Keratinocyte (primary cell): ENCODE measurements at regions not wholly inside any gene's neighbourhood (a gene's known extent, or its start where the extent isn't known, plus 50 kb on each side); places are given as distances from the start of the nearest gene placed in this dataset.

Experiments used
- DNase-seq: peaks from one replicate; pipeline ENCODE4 v3.0.0-alpha.2; 2011; ENCODE audit warnings: low read depth, missing footprints, low spot score
- FAIRE-seq: peaks from 2 replicates; lab custom pipeline; 2011; peaks lifted over from hg19 to GRCh38; lab: Jason Lieb, UNC
- H2AFZ ChIP-seq: 2 replicates; pipeline ENCODE4 v1.6.0; 2012; ENCODE audit warnings: low read length, control low read depth, inconsistent platforms; ENCODE audit not compliant: control insufficient read depth
- H3K27ac ChIP-seq: 2 replicates; pipeline ENCODE4 v1.5.1; 2011; ENCODE audit warnings: low read length; ENCODE audit not compliant: control insufficient read depth, insufficient read depth
- H3K27me3 ChIP-seq: 3 replicates; pipeline ENCODE4 v1.6.0; 2011; ENCODE audit warnings: low read length; ENCODE audit not compliant: control insufficient read depth, insufficient read depth; ENCODE audit errors: extremely low read depth
- H3K36me3 ChIP-seq, 2 experiments: 2 replicates in 1 of 2; 3 replicates in 1 of 2; pipeline ENCODE4 v1.5.1; 2011; ENCODE audit warnings: low read length in 2 of 2, mild to moderate bottlenecking in 1 of 2; ENCODE audit not compliant: control insufficient read depth in 2 of 2, insufficient read depth in 2 of 2; ENCODE audit errors: extremely low read depth in 1 of 2
- H3K4me1 ChIP-seq: 3 replicates; pipeline ENCODE4 v1.5.1; 2011; ENCODE audit warnings: low read length; ENCODE audit not compliant: control insufficient read depth, insufficient read depth; ENCODE audit errors: extremely low read depth
- H3K4me2 ChIP-seq: 3 replicates; pipeline ENCODE4 v1.6.0; 2011; ENCODE audit warnings: low read depth, low read length; ENCODE audit not compliant: control insufficient read depth, insufficient read depth; ENCODE audit errors: extremely low read depth
- H3K4me3 ChIP-seq, 3 experiments: fragments of 200-600 bp in 1 of 3; sonication (generic) in 1 of 3; 2 replicates in 2 of 3; 3 replicates in 1 of 3; pipeline ENCODE4 v1.5.1; 2011 to 2016; ENCODE audit warnings: low read length in 3 of 3, mild to moderate bottlenecking in 3 of 3, control low read depth in 2 of 3, inconsistent platforms in 1 of 3, low read depth in 1 of 3, mixed read lengths in 1 of 3, mixed run types in 1 of 3, moderate library complexity in 1 of 3; ENCODE audit not compliant: control insufficient read depth in 2 of 3, insufficient read depth in 2 of 3; ENCODE audit errors: extremely low read depth in 1 of 3
- H3K79me2 ChIP-seq: 2 replicates; pipeline ENCODE4 v1.6.0; 2012; ENCODE audit warnings: low read length; ENCODE audit not compliant: control insufficient read depth, insufficient read depth
- H3K9ac ChIP-seq: 3 replicates; pipeline ENCODE4 v1.6.0; 2011; ENCODE audit warnings: low read length; ENCODE audit not compliant: control insufficient read depth, insufficient read depth; ENCODE audit errors: extremely low read depth
- H3K9me1 ChIP-seq: 3 replicates; pipeline ENCODE4 v1.6.0; 2011; ENCODE audit warnings: low read length; ENCODE audit not compliant: control insufficient read depth, insufficient read depth; ENCODE audit errors: extremely low read depth
- H3K9me3 ChIP-seq: 2 replicates; pipeline ENCODE4 v1.5.1; 2012; ENCODE audit warnings: low read depth, low read length; ENCODE audit not compliant: control insufficient read depth
- H4K20me1 ChIP-seq: 3 replicates; pipeline ENCODE4 v1.6.0; 2011; ENCODE audit warnings: low read length; ENCODE audit not compliant: control insufficient read depth, insufficient read depth; ENCODE audit errors: extremely low read depth
- EZH2 ChIP-seq: IDR thresholded peaks from one replicate; pipeline ENCODE4 v1.6.1; 2012; ENCODE audit warnings: inconsistent platforms, mild to moderate bottlenecking, low read length, moderate library complexity
- dilution Hi-C: fragments of 300-500 bp; cut with MboI; formaldehyde crosslinking; loops from one replicate; pipeline ENCODE4 v1.7.0; 2020; ENCODE audit warnings: low sequenced_read_pairs; ENCODE audit not compliant: extremely low pct_ligation_motif_present
- TF ChIP-seq, protein P1 (sequence below), 3 experiments: IDR thresholded peaks in 1 of 3; conservative IDR thresholded peaks in 1 of 3; optimal IDR thresholded peaks in 1 of 3; 2 replicates in 2 of 3; 3 replicates in 1 of 3; pipeline versions ENCODE3 to v1.5.1; 2011; ENCODE audit warnings: low read length in 3 of 3, mild to moderate bottlenecking in 3 of 3, moderate library complexity in 2 of 3, control low read depth in 1 of 3, inconsistent platforms in 1 of 3; ENCODE audit not compliant: insufficient read depth in 2 of 3; ENCODE audit errors: extremely low read depth in 1 of 3

GRCh38 chr17:10993126-10993525 is 155.2 kb upstream of the PIRT start:
- no peak overlapping the region for H3K4me2 ChIP-seq
- H3K27me3 ChIP-seq, result no peaks in the 10 kb centered on the region
- no peak overlapping the region for H3K27ac ChIP-seq
- H3K9me3 ChIP-seq, result no peaks in the 10 kb centered on the region
- dilution Hi-C loops, result no loop called here
- DNase-seq (no peak), FAIRE-seq (no peak)
- H3K9me1 ChIP-seq, result no peaks in the 10 kb centered on the region
- H3K4me1 ChIP-seq, result no peaks in the 10 kb centered on the region
- no peak overlapping the region for H3K9ac ChIP-seq
- no peaks in the 10 kb centered on the region for H4K20me1 ChIP-seq
- TF ChIP-seq, protein P1, sequence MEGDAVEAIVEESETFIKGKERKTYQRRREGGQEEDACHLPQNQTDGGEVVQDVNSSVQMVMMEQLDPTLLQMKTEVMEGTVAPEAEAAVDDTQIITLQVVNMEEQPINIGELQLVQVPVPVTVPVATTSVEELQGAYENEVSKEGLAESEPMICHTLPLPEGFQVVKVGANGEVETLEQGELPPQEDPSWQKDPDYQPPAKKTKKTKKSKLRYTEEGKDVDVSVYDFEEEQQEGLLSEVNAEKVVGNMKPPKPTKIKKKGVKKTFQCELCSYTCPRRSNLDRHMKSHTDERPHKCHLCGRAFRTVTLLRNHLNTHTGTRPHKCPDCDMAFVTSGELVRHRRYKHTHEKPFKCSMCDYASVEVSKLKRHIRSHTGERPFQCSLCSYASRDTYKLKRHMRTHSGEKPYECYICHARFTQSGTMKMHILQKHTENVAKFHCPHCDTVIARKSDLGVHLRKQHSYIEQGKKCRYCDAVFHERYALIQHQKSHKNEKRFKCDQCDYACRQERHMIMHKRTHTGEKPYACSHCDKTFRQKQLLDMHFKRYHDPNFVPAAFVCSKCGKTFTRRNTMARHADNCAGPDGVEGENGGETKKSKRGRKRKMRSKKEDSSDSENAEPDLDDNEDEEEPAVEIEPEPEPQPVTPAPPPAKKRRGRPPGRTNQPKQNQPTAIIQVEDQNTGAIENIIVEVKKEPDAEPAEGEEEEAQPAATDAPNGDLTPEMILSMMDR (optimal IDR thresholded peaks at IDR 0.05 in 1 of 3, IDR thresholded peaks at IDR 0.05 in 1 of 3, conservative IDR thresholded peaks at IDR 0.05 in 1 of 3; ENCODE audit: extremely low read depth in 1 of 3, insufficient read depth in 2 of 3, low read length in 3 of 3), result no peak
- TF ChIP-seq EZH2, result no peak
- H3K79me2 ChIP-seq, result no peaks in the 10 kb centered on the region
- H2AFZ ChIP-seq, result no peak overlapping the region
- no peaks in the 10 kb centered on the region for H3K36me3 ChIP-seq
- H3K4me3 ChIP-seq, result no peak overlapping the region

DNA sequence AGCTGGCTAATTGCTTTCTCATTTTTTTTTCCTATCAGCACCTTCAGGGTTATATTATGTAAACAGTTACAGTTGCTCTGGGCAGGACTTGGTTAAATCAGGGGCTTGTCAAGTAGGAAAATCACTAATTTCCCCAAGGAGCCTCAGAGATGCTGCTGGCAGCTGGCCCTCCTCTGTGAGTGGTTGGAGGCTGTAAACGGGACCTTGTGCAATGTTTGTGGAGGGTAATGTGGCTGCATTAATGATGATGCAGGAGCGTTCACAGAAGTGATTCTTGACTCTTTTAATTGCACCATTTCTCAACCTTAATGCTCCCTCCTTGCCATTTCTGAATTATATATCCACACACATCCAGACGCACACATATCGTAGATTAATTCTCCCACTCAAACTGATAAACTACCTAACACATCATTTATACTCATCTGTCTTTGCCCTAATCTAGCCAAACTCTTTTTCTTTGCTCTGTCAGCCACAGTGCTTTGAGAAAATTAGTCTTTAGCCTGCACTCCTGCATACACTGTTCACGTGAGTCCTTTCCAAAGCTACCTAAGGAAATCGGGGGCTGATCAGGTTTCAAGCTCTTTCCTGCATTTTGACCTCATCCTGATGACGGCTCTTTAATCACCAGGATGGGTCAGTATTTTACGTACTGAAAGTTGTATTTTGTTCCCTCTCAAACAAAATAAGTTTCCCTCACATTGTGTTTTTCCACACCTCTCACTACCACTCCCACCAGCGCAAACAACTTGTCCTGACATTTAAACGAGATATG is 154.4 kb upstream of the PIRT start:
- Histone ChIP-seq H3K4me3 (no peak overlapping the region), H4K20me1 (no peaks in the 10 kb centered on the region), H3K27me3 (no peaks in the 10 kb centered on the region), H2AFZ (no peak overlapping the region), H3K79me2 (no peaks in the 10 kb centered on the region), H3K9ac (no peak overlapping the region), H3K9me1 (no peaks in the 10 kb centered on the region), H3K4me2 (no peak overlapping the region), H3K36me3 (no peaks in the 10 kb centered on the region), H3K4me1 (no peaks in the 10 kb centered on the region), H3K27ac (no peak overlapping the region), H3K9me3 (no peaks in the 10 kb centered on the region)
- dilution Hi-C loops, result no loop called here
- FAIRE-seq (no peak), DNase-seq (no peak)
- no peak for TF ChIP-seq EZH2
- TF ChIP-seq, protein P1 (optimal IDR thresholded peaks at IDR 0.05 in 1 of 3, IDR thresholded peaks at IDR 0.05 in 1 of 3, conservative IDR thresholded peaks at IDR 0.05 in 1 of 3; ENCODE audit: extremely low read depth in 1 of 3, insufficient read depth in 2 of 3, low read length in 3 of 3), result no peak
